ENCODE measurements at regions not wholly inside any gene's neighbourhood (a gene's known extent, or its start where the extent isn't known, plus 50 kb on each side); places are given as distances from the start of the nearest gene placed in this dataset.
"Not testable (repeated sequence)": the region's sequence is repeated elsewhere in the genome, so short reads cannot be mapped to it uniquely, and the experiment has no call there.

DNA sequence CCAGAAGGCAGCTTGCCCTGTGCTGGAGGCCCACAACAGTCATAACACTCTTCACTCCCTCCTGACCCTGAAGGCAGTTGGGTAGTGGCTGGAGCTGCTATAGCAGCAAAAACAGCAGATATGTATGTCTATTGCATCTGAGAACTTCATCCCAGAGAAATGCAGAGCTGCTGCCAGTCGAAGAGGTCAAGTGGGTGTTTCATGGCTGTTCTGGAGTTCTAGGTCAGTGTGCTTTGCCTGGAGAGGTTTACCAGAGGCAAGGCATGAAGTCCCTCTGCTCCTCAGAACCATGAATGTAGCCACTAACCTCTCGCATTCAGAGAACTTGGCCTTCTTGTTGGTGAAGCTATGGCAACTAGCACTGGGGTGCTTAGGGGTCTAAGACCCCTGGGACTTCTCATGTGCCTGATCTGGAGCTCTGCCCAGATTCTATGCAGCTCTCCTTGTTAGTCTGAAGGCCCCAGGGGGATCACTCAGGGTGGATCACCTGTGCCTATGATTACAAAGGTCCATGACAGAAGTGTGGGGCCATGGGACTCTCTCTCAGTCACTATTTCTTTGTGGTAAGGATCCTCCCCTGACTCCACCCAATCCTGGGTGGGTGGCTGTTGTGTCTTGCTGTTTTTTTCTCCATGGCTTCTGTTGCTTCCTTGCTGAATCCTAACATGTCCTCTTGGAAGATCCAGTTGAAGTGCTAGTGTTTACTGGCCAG, 637.7 kb upstream of the TPTE start:
- H4K20me1 ChIP-seq (ENCODE audit: insufficient read depth, low read length); CTCF ChIA-PET (ENCODE audit: unreplicated experiment); POLR2A ChIA-PET; H3K27ac ChIP-seq (ENCODE audit: low read depth, low read length, poor library complexity, severe bottlenecking); H3K36me3 ChIP-seq (ENCODE audit: insufficient read depth, low read length); BruUV-seq (replicated peaks); H3K4me2 ChIP-seq (ENCODE audit: low read length); H3K9me3 ChIP-seq (ENCODE audit: low read length); H3K79me2 ChIP-seq (ENCODE audit: insufficient read depth, low read depth, low read length); DNase-seq (ENCODE audit: low spot score); H2AFZ ChIP-seq (ENCODE audit: low read length); H3K4me3 ChIP-seq (ENCODE audit: low read depth, low read length, poor library complexity, severe bottlenecking); H3K9me2 ChIP-seq (ENCODE audit: insufficient read depth, low read length); intact Hi-C loops (cut with micrococcal nuclease; ENCODE audit: unreplicated experiment); H3K4me1 ChIP-seq (ENCODE audit: insufficient read depth, low read length, poor library complexity, severe bottlenecking): not testable (repeated sequence)

DNA sequence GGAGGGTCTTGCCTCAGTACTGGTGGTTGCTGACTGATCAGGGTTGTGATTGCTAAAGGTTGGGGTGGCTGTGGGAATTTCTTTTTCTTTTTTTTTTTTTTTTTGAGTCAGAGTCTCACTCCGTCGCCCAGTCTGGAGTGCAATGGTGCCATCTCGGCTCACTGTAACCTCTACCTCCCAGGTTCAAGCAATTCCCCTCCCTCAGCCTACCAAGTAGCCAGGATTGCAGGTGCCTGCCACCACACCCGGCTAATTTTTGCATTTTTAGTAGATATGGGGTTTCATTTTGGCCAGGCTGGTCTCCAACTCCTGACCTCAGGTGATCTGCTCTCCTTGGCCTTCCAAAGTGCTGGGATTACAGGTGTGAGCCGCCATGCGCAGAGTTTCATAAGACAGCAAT, 632.9 kb upstream of the TPTE start:
- intact Hi-C loops (cut with micrococcal nuclease; ENCODE audit: unreplicated experiment); H3K27ac ChIP-seq (ENCODE audit: low read depth, low read length, poor library complexity, severe bottlenecking); DNase-seq (ENCODE audit: low spot score); H3K4me2 ChIP-seq (ENCODE audit: low read length); POLR2A ChIA-PET; H3K9me2 ChIP-seq (ENCODE audit: insufficient read depth, low read length); H2AFZ ChIP-seq (ENCODE audit: low read length); H3K9me3 ChIP-seq (ENCODE audit: low read length); CTCF ChIA-PET (ENCODE audit: unreplicated experiment); H3K4me3 ChIP-seq (ENCODE audit: low read depth, low read length, poor library complexity, severe bottlenecking); BruUV-seq (replicated peaks); H3K79me2 ChIP-seq (ENCODE audit: insufficient read depth, low read depth, low read length); H3K4me1 ChIP-seq (ENCODE audit: insufficient read depth, low read length, poor library complexity, severe bottlenecking); H4K20me1 ChIP-seq (ENCODE audit: insufficient read depth, low read length); H3K36me3 ChIP-seq (ENCODE audit: insufficient read depth, low read length): not testable (repeated sequence)

DNA sequence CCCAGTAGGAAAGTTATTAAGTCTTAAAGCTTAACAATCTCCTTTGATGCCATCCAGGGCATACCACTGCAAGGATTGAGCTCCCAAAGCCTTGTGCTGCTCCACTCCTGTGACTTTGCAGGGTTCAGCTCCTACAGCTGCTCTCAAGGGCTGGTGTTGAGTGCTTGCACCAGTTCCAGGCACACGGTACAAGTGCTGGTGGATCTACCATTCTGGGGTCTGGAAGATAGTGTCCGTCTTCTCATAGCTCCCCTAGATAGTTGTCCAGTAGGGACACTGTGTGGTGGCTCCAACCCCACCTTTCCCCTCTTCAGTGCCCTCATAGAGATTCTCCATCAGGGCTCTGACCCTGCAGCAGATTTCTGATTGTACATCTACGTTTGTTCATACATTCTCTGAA, 617.8 kb upstream of the TPTE start:
- H3K27ac ChIP-seq (ENCODE audit: low read depth, low read length, poor library complexity, severe bottlenecking); H3K4me2 ChIP-seq (ENCODE audit: low read length); DNase-seq (ENCODE audit: low spot score); H3K4me3 ChIP-seq (ENCODE audit: low read depth, low read length, poor library complexity, severe bottlenecking); POLR2A ChIA-PET; H3K9me2 ChIP-seq (ENCODE audit: insufficient read depth, low read length); CTCF ChIA-PET (ENCODE audit: unreplicated experiment); BruUV-seq (replicated peaks); H3K36me3 ChIP-seq (ENCODE audit: insufficient read depth, low read length); H3K79me2 ChIP-seq (ENCODE audit: insufficient read depth, low read depth, low read length); H3K4me1 ChIP-seq (ENCODE audit: insufficient read depth, low read length, poor library complexity, severe bottlenecking); H4K20me1 ChIP-seq (ENCODE audit: insufficient read depth, low read length); H2AFZ ChIP-seq (ENCODE audit: low read length); intact Hi-C loops (cut with micrococcal nuclease; ENCODE audit: unreplicated experiment): not testable (repeated sequence)
- 0 out of 2 replicates have a peak, but pooled peaks cover 11% of the 10 kb centered on the region for H3K9me3 ChIP-seq (ENCODE audit: low read length)

DNA sequence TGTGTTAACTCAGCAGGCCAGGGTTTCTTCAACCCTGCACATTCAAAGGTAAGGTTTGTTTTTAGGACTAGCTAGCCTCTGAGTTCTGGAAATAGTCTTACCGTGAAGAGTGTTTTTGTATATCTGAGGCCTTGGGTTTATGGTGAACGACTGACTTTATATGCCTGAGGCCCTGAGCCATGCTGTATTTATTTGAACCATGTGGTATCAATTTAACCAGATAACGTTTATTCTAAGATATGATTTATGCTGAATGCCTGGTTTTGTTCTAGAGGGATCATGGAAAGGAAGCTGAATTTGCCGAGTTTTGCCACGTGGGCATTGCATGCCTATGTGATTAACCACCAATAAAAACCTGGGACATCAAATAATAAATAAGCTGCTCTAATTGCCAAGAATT, 607.2 kb upstream of the TPTE start:
- H3K36me3 ChIP-seq (ENCODE audit: insufficient read depth, low read length); CTCF ChIA-PET (ENCODE audit: unreplicated experiment); H3K4me1 ChIP-seq (ENCODE audit: insufficient read depth, low read length, poor library complexity, severe bottlenecking); H3K4me3 ChIP-seq (ENCODE audit: low read depth, low read length, poor library complexity, severe bottlenecking); H2AFZ ChIP-seq (ENCODE audit: low read length); H3K9me3 ChIP-seq (ENCODE audit: low read length); BruUV-seq (replicated peaks); H3K9me2 ChIP-seq (ENCODE audit: insufficient read depth, low read length); H3K4me2 ChIP-seq (ENCODE audit: low read length); H4K20me1 ChIP-seq (ENCODE audit: insufficient read depth, low read length); H3K79me2 ChIP-seq (ENCODE audit: insufficient read depth, low read depth, low read length); DNase-seq (ENCODE audit: low spot score); H3K27ac ChIP-seq (ENCODE audit: low read depth, low read length, poor library complexity, severe bottlenecking); intact Hi-C loops (cut with micrococcal nuclease; ENCODE audit: unreplicated experiment); POLR2A ChIA-PET: not testable (repeated sequence)

DNA sequence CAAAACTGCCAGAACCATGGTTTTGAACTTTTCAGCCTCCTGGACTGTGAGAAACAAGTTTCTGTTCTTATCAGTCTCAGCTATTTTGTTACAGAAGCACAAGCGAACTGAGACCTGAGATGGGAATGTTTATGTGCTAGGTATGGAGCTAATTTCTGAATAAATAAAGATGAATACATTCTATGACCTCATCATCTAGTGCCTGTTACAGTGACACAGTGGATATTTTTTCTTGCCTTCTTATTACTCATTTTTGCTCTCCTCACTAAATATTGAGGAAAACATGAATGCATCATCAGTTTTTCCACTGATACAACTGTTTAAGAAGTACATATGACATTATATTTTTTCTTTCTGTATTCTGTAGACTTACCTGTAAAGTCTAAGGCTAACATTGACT, 601.9 kb upstream of the TPTE start:
- intact Hi-C loops (cut with micrococcal nuclease; ENCODE audit: unreplicated experiment); H3K4me2 ChIP-seq (ENCODE audit: low read length); DNase-seq (ENCODE audit: low spot score); BruUV-seq (replicated peaks); CTCF ChIA-PET (ENCODE audit: unreplicated experiment); H3K4me1 ChIP-seq (ENCODE audit: insufficient read depth, low read length, poor library complexity, severe bottlenecking); H3K4me3 ChIP-seq (ENCODE audit: low read depth, low read length, poor library complexity, severe bottlenecking); H2AFZ ChIP-seq (ENCODE audit: low read length); H3K79me2 ChIP-seq (ENCODE audit: insufficient read depth, low read depth, low read length); H3K9me2 ChIP-seq (ENCODE audit: insufficient read depth, low read length); H3K27ac ChIP-seq (ENCODE audit: low read depth, low read length, poor library complexity, severe bottlenecking); H4K20me1 ChIP-seq (ENCODE audit: insufficient read depth, low read length); H3K9me3 ChIP-seq (ENCODE audit: low read length); H3K36me3 ChIP-seq (ENCODE audit: insufficient read depth, low read length); POLR2A ChIA-PET: not testable (repeated sequence)

DNA sequence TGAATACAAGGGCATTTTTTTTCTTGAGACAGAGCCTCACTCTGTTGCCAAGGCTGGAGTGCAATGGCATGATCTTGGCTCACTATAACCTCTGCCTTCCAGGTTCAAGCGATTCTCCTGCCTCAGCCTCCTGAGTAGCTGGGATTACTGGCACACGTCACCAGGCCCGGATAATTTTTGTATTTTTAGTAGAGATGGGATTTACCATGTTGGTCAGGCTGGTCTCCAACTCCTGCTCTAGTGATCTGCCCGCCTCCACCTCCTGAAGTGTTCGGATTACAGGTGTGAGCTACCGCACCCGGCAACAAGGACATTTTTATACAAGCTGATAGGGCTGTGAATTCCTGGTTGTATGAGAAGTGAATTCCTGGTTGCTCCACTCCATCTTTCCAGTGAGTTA, 577.7 kb upstream of the TPTE start:
- H3K36me3 ChIP-seq (ENCODE audit: insufficient read depth, low read length); H4K20me1 ChIP-seq (ENCODE audit: insufficient read depth, low read length); H3K9me3 ChIP-seq (ENCODE audit: low read length); H2AFZ ChIP-seq (ENCODE audit: low read length); BruUV-seq (replicated peaks); H3K9me2 ChIP-seq (ENCODE audit: insufficient read depth, low read length); H3K79me2 ChIP-seq (ENCODE audit: insufficient read depth, low read depth, low read length); POLR2A ChIA-PET; H3K4me2 ChIP-seq (ENCODE audit: low read length); CTCF ChIA-PET (ENCODE audit: unreplicated experiment); H3K4me3 ChIP-seq (ENCODE audit: low read depth, low read length, poor library complexity, severe bottlenecking); DNase-seq (ENCODE audit: low spot score); H3K27ac ChIP-seq (ENCODE audit: low read depth, low read length, poor library complexity, severe bottlenecking); H3K4me1 ChIP-seq (ENCODE audit: insufficient read depth, low read length, poor library complexity, severe bottlenecking); intact Hi-C loops (cut with micrococcal nuclease; ENCODE audit: unreplicated experiment): not testable (repeated sequence)

DNA sequence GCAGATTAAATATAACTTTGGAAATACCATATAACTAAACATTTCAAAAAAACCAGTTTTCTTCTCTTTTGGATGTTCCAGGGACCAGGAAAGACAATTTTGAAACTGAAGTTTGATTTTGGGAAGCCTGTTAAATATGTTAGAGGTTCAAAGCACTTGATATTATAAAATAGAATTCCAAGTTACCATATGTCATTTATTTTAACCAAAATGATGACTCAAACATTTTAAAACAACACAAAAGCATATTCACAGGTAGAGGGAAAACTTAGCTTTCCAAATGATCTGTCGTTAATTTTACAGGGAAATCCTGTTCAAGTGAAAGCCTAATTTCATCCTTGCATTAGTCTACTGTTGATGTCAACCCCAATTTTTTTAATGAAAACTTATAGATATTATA, 575.3 kb upstream of the TPTE start:
- H3K4me1 ChIP-seq (ENCODE audit: insufficient read depth, low read length, poor library complexity, severe bottlenecking); DNase-seq (ENCODE audit: low spot score); H3K4me2 ChIP-seq (ENCODE audit: low read length); intact Hi-C loops (cut with micrococcal nuclease; ENCODE audit: unreplicated experiment); H3K79me2 ChIP-seq (ENCODE audit: insufficient read depth, low read depth, low read length); H3K9me2 ChIP-seq (ENCODE audit: insufficient read depth, low read length); H3K36me3 ChIP-seq (ENCODE audit: insufficient read depth, low read length); BruUV-seq (replicated peaks); CTCF ChIA-PET (ENCODE audit: unreplicated experiment); H3K9me3 ChIP-seq (ENCODE audit: low read length); H3K27ac ChIP-seq (ENCODE audit: low read depth, low read length, poor library complexity, severe bottlenecking); POLR2A ChIA-PET; H2AFZ ChIP-seq (ENCODE audit: low read length); H3K4me3 ChIP-seq (ENCODE audit: low read depth, low read length, poor library complexity, severe bottlenecking); H4K20me1 ChIP-seq (ENCODE audit: insufficient read depth, low read length): not testable (repeated sequence)
